GM12801 (cell line): ENCODE measurements at regions not wholly inside any gene's neighbourhood (a gene's known extent, or its start where the extent isn't known, plus 50 kb on each side); places are given as distances from the start of the nearest gene placed in this dataset.

Experiments
- TF ChIP-seq, protein P1 (sequence below): IDR thresholded peaks from one replicate; pipeline ENCODE4 v1.5.1; 2011; ENCODE audit warnings: control low read depth; ENCODE audit not compliant: insufficient read length; ENCODE audit errors: extremely low read depth

DNA sequence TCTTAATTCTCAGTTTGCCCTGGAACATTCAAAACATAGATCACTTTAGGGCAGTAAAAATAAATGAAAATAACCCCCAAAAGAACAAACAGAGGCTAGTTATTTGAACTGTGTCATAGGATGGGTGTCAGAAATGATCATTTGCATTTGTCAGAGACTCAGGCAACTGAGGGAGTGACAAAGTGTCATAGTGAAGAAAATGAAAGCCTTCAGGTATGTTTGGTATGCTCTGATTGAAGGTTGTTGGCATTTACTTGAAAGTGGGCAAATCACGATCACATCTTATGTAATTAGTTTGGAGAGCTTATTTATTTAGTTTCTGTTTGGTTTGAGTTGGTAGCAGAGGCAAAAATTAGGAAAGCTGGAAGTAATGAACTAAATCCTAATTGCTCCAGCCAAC lies 880.9 kb downstream of the ANKRD7 start:
- TF ChIP-seq, protein P1, sequence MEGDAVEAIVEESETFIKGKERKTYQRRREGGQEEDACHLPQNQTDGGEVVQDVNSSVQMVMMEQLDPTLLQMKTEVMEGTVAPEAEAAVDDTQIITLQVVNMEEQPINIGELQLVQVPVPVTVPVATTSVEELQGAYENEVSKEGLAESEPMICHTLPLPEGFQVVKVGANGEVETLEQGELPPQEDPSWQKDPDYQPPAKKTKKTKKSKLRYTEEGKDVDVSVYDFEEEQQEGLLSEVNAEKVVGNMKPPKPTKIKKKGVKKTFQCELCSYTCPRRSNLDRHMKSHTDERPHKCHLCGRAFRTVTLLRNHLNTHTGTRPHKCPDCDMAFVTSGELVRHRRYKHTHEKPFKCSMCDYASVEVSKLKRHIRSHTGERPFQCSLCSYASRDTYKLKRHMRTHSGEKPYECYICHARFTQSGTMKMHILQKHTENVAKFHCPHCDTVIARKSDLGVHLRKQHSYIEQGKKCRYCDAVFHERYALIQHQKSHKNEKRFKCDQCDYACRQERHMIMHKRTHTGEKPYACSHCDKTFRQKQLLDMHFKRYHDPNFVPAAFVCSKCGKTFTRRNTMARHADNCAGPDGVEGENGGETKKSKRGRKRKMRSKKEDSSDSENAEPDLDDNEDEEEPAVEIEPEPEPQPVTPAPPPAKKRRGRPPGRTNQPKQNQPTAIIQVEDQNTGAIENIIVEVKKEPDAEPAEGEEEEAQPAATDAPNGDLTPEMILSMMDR: no peak

DNA sequence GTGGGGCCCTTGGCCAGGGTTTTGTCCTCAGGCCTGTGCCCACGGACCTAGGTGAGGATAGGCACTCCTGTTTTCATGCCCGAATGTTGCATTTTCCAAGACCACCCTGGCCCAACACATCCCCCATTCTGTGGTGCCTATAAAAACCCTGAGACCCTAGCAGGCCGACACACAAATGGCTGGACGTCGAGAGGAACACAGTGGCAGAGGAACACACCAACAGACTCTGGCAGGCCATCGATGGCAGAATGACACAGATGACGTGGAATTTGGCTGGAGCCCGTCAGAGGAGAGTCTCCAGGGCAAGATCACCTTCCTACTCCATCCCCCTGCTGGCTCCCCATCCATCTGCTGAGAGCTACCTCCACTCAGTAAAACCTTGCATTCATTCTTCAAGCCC lies 898.8 kb downstream of the ANKRD7 start:
- TF ChIP-seq, protein P1: no peak

DNA sequence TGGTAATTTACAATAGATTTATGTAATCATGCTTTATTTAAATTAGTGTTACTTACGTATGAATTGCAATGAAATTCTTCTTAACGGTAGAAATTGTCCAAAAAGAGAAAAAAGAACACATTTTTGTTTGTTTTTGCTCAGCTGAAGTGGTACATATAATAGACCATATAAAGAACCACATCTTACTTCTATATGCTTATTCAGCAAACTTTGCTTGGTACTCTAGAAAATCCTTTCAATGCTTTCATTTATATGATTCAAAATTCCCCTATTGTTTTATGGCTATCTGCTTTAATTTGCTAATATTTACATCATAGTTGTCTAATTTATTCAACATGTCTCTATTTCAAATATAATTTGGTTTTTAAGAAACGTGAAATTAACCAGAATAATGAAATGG lies 903.2 kb downstream of the ANKRD7 start:
- TF ChIP-seq, protein P1: no peak

DNA sequence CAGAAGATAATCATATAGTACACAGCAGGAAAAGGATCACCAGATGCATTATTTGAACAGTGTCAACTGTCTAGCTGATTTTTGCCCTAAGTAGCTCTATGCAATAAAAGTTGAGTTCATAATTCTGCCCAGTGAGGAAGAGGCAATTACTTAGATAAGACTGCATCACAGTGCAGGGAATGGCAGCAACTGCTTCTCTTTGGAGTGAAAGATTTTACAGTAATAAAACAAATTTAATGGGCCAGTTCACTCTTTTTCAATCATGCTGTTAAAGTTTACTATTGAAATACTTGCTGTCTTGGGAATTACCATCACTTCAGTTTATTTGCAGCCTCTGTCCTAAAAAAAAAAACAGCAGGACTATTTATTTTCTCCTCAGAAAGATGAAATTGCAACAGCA lies 907.9 kb downstream of the ANKRD7 start:
- TF ChIP-seq, protein P1: no peak

DNA sequence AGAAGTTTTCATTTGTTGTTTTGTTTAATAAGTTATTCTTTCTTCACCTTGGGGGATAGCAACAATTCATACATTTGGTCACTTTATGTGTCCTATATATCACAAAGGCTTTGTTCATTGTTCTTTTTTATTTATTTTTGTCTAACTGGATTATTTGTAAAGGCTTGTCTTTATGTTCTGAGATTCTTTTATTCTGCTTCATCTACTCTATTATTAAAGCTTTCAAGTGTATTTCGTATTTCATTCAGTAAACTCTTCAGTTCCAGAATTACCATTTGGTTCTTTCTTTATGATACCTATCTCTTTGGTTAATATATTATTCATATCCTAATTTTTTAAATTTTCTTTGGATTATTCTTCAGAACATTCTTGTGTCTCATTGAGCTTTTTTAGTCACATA lies 942.9 kb downstream of the ANKRD7 start:
- TF ChIP-seq, protein P1: no peak

DNA sequence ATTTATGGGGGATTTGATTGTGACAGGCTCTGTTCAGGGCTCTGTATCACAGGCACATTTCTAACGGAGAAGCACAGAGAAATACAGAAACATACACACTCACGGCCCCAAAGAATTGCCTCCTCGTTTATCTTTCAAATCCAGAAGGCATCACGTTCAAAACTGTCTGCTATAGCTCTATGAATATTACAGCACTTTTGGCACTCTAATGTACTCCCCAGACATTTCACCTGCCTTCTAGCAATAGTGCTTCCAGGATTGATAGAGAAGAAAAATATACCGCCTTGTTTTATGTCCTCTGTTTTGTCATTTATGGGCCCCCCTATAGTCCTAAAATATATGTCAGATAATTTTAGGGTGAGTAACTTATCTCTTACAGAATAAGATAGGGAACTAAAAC lies 947.5 kb downstream of the ANKRD7 start:
- TF ChIP-seq, protein P1: no peak

DNA sequence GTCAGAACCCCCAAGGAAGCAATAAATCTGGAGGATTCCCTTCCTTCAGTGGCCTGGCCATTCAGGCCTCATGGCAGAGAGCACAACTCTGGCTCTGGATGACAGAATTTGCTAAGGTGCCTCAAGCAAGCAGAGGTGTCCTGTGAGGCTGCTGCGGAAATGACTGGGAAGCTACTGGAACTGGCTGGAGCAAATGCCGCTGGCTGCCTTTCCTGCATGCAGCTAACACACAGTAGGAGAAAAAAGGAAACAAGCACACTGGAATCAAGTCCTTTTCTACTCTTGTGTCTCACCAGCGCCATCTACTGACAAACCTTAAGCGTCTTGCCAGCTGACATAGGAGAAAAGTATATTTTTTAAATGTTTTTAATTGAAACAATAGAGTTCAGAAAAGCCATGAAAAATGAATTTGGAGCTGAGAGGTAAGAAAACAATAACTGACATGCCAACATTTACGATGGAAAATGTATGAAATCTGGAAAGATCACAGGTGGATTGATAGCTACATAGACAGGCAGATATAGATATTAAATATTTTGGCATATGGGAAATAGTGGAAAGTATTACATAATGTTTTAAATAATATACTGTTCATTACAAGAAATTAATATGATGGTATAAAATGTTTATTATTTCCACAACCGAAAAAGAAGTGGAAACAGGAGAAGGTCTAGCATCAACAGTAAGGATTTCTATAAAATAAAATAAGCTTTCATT lies 951.6 kb downstream of the ANKRD7 start:
- TF ChIP-seq, protein P1: no peak
